ENCODE measurements at regions not wholly inside any gene's neighbourhood (a gene's known extent, or its start where the extent isn't known, plus 50 kb on each side); places are given as distances from the start of the nearest gene placed in this dataset.

DNA sequence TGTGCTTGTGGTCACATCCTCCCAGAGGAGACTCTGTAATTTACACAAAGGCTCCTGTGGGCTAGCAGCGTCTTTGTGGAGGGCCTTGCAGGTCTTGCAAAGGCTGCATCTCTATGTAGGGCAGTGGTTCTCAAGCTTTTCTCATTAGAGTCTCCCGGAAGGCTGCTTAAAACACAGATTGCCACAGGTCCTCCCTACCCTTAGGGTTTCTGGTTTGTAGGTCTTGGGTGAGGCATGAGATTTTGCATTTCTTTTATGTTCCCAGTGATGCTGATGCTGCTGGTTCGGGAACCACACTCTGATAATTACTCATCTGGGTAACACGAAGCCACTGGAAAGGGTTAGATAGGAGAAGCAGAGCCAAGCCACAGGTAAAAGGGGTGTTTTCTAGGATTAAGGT, 151.3 kb upstream of the ZBED5 start:
- no peaks in the 10 kb centered on the region for H3K27me3 ChIP-seq
- no peak for DNase-seq
- no peak overlapping the region for H3K4me3 ChIP-seq
- H3K27ac ChIP-seq: no peak overlapping the region
- no peaks in the 10 kb centered on the region for H3K9me3 ChIP-seq
- no peaks in the 10 kb centered on the region for H3K36me3 ChIP-seq
- no peak for TF ChIP-seq POLR2A (IDR thresholded peaks at IDR 0.05)
- TF ChIP-seq, protein P1, sequence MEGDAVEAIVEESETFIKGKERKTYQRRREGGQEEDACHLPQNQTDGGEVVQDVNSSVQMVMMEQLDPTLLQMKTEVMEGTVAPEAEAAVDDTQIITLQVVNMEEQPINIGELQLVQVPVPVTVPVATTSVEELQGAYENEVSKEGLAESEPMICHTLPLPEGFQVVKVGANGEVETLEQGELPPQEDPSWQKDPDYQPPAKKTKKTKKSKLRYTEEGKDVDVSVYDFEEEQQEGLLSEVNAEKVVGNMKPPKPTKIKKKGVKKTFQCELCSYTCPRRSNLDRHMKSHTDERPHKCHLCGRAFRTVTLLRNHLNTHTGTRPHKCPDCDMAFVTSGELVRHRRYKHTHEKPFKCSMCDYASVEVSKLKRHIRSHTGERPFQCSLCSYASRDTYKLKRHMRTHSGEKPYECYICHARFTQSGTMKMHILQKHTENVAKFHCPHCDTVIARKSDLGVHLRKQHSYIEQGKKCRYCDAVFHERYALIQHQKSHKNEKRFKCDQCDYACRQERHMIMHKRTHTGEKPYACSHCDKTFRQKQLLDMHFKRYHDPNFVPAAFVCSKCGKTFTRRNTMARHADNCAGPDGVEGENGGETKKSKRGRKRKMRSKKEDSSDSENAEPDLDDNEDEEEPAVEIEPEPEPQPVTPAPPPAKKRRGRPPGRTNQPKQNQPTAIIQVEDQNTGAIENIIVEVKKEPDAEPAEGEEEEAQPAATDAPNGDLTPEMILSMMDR (IDR thresholded peaks at IDR 0.05): no peak
- no peaks in the 10 kb centered on the region for H3K4me1 ChIP-seq

GRCh38 chr11:11004069-11004468, 146.2 kb upstream of the ZBED5 start:
- Histone ChIP-seq H3K27ac (no peak overlapping the region), H3K4me1 (no peaks in the 10 kb centered on the region), H3K9me3 (no peaks in the 10 kb centered on the region), H3K36me3 (no peaks in the 10 kb centered on the region), H3K27me3 (no peaks in the 10 kb centered on the region), H3K4me3 (no peak overlapping the region)
- TF ChIP-seq, protein P1 (IDR thresholded peaks at IDR 0.05): no peak
- no peak for TF ChIP-seq POLR2A (IDR thresholded peaks at IDR 0.05)
- DNase-seq: no peak

DNA sequence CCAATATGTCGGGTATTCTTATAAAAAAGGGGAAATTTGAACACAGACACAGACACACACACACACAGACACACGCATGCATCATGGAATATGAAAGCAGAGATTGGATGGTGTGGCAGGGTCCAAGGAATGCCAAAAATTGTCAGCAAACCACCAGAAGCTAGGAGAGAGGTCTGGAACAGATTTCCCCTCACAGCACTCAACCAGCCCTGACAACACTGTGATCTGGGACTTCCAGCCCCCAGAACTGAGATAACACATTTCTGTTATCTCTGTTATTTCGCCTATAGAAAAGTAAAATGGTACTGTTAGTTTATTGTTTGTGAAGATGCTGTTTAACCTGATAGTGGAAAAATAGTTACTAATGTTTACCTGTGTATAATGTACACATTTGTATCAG, 145.4 kb upstream of the ZBED5 start:
- H3K36me3 ChIP-seq: no peaks in the 10 kb centered on the region
- H3K27ac ChIP-seq: no peak overlapping the region
- TF ChIP-seq, protein P1 (IDR thresholded peaks at IDR 0.05): no peak
- no peak for TF ChIP-seq POLR2A (IDR thresholded peaks at IDR 0.05)
- DNase-seq: no peak
- no peaks in the 10 kb centered on the region for H3K4me1 ChIP-seq
- H3K4me3 ChIP-seq: no peak overlapping the region
- H3K27me3 ChIP-seq: no peaks in the 10 kb centered on the region
- H3K9me3 ChIP-seq: no peaks in the 10 kb centered on the region

- TF ChIP-seq, protein P1 (IDR thresholded peaks at IDR 0.05): no peak
- H3K36me3 ChIP-seq: no peaks in the 10 kb centered on the region
- no peak for DNase-seq
- no peaks in the 10 kb centered on the region for H3K27me3 ChIP-seq
- H3K4me1 ChIP-seq: no peaks in the 10 kb centered on the region
- no peak overlapping the region for H3K4me3 ChIP-seq
- no peaks in the 10 kb centered on the region for H3K9me3 ChIP-seq
- H3K27ac ChIP-seq: no peak overlapping the region
These were observed 142.9 kb upstream of the ZBED5 start for GRCh38 chr11:11000579-11001283.

GRCh38 chr11:10998674-10999073, 140.8 kb upstream of the ZBED5 start:
- Histone ChIP-seq H3K9me3 (no peaks in the 10 kb centered on the region), H3K4me1 (no peaks in the 10 kb centered on the region), H3K4me3 (no peak overlapping the region), H3K27ac (no peak overlapping the region), H3K27me3 (no peaks in the 10 kb centered on the region), H3K36me3 (no peaks in the 10 kb centered on the region)
- no peak for DNase-seq
- TF ChIP-seq, protein P1 (IDR thresholded peaks at IDR 0.05): no peak
- TF ChIP-seq POLR2A (IDR thresholded peaks at IDR 0.05): no peak

- Histone ChIP-seq H3K27me3 (no peaks in the 10 kb centered on the region), H3K36me3 (no peaks in the 10 kb centered on the region), H3K27ac (no peak overlapping the region), H3K4me1 (no peaks in the 10 kb centered on the region), H3K4me3 (no peak overlapping the region), H3K9me3 (no peaks in the 10 kb centered on the region)
- no peak for TF ChIP-seq POLR2A (IDR thresholded peaks at IDR 0.05)
- TF ChIP-seq, protein P1 (IDR thresholded peaks at IDR 0.05): no peak
- DNase-seq: no peak
These were observed 138.8 kb upstream of the ZBED5 start for GRCh38 chr11:10996678-10997077.

Data from Peyer's patch (tissue), 4 donors.